ENCODE measurements at regions not wholly inside any gene's neighbourhood (a gene's known extent, or its start where the extent isn't known, plus 50 kb on each side); places are given as distances from the start of the nearest gene placed in this dataset.

DNA sequence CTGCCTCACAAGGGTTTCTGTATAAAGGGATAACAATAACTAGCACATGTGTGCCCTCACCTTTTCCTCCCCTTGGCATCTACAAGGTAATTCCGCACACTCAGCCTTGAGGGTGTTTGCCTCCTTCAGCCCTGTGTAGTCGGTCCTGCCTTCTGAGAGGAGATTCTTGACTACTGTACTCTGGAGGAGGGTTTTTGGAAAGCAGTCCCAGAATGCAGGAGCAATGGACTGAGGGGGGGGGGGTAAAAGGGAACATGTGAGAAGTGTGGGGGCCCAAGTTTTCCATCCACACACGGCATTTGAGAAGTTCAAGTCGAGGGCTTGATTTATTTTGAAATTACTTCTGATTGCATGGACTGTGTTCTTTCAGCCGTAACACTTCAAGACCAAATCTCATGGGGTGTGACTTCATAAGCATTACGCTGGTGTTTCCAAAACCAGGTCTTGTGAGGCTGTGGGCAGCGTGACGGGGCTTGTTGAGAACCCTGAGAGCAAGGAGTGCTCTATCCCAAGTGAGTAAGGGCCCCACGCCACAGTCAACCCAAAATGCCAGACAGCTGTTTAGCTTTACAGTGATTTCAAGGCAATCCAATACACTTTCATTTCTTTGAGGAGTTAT lies 198.7 kb upstream of the MEIS1 start:
- H3K27me3 ChIP-seq, result no peaks in the 10 kb centered on the region
- WGBS, 2 donors (ENCODE audit: low coverage in 1 of 2), result 74 to 83% methylated on average over 4 to 6 of the region's 9 CpGs
- no peak overlapping the region for H3K4me3 ChIP-seq
- ATAC-seq, result peak; percentile 39
- TF ChIP-seq EP300 (IDR thresholded peaks at IDR 0.05), result no peak
- TF ChIP-seq, protein P1, sequence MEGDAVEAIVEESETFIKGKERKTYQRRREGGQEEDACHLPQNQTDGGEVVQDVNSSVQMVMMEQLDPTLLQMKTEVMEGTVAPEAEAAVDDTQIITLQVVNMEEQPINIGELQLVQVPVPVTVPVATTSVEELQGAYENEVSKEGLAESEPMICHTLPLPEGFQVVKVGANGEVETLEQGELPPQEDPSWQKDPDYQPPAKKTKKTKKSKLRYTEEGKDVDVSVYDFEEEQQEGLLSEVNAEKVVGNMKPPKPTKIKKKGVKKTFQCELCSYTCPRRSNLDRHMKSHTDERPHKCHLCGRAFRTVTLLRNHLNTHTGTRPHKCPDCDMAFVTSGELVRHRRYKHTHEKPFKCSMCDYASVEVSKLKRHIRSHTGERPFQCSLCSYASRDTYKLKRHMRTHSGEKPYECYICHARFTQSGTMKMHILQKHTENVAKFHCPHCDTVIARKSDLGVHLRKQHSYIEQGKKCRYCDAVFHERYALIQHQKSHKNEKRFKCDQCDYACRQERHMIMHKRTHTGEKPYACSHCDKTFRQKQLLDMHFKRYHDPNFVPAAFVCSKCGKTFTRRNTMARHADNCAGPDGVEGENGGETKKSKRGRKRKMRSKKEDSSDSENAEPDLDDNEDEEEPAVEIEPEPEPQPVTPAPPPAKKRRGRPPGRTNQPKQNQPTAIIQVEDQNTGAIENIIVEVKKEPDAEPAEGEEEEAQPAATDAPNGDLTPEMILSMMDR (IDR thresholded peaks at IDR 0.05), result no peak
- no peak for TF ChIP-seq POLR2A (IDR thresholded peaks at IDR 0.05)
- no peak for TF ChIP-seq POLR2AphosphoS5 (IDR thresholded peaks at IDR 0.05)
- H3K9me3 ChIP-seq, result no peaks in the 10 kb centered on the region
- H3K4me1 ChIP-seq, result peaks cover 3 to 21% (median 3%) of the 10 kb centered on the region in 3 donors
- H3K27ac ChIP-seq, result no peak overlapping the region
- no peaks in the 10 kb centered on the region for H3K36me3 ChIP-seq

DNA sequence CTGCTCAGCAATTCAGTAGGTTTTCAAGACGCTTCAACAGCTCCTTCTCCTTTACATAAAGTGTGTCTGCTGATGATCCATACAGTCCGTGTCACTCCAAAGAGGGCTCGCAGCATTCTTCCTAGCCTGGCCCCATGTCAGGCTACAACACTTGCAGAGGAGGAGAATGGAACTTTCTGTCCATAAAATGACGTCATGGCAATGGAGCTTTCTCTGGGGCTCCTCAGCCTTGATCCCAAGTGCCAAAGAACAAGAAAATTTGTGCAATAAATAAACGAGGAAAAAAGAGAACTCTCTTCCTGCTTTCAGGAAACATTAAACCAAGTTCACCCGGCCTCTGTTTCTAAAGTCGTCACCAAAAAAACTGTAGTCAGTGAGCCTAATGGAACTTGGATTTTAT lies 199.5 kb upstream of the MEIS1 start:
- H3K4me3 ChIP-seq, result no peak overlapping the region
- no peak overlapping the region for H3K27ac ChIP-seq
- no peaks in the 10 kb centered on the region for H3K36me3 ChIP-seq
- peaks cover under 1 to 13% (median 3%) of the 10 kb centered on the region in 3 donors for H3K4me1 ChIP-seq
- TF ChIP-seq, protein P1 (IDR thresholded peaks at IDR 0.05), result no peak
- TF ChIP-seq POLR2A (IDR thresholded peaks at IDR 0.05) (no peak), POLR2AphosphoS5 (IDR thresholded peaks at IDR 0.05) (no peak), EP300 (IDR thresholded peaks at IDR 0.05) (no peak)
- 71 to 79% methylated on average over 5 to 7 of the region's 7 CpGs for WGBS, 2 donors (ENCODE audit: low coverage in 1 of 2)
- no peak for ATAC-seq
- H3K27me3 ChIP-seq, result no peaks in the 10 kb centered on the region
- H3K9me3 ChIP-seq, result no peaks in the 10 kb centered on the region

DNA sequence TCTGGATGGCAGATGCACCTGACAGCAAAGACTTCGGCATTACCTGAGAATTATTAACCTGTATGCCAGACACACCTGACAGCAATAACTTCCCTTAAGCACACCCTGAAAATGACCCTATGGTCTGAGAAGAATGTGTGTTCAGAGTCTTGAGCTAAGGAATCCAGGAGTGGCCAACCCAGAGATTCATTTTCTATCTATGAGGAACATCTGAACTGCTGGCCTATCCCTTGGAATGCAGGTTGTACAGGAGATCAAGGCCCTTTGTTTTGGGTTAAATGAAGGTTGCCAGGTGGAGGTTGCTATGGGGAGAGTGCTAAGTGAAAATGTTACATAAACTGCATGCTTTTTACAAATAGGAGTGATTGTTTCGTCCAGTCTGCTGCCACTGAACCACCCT lies 200.9 kb upstream of the MEIS1 start:
- no peak overlapping the region for H3K27ac ChIP-seq
- no peaks in the 10 kb centered on the region for H3K27me3 ChIP-seq
- H3K4me3 ChIP-seq, result no peak overlapping the region
- ATAC-seq, result no peak
- no peaks in the 10 kb centered on the region for H3K36me3 ChIP-seq
- peaks cover 0 to under 1% (median 0%) of the 10 kb centered on the region in 3 donors for H3K4me1 ChIP-seq
- WGBS, 2 donors (ENCODE audit: low coverage in 1 of 2), result 80 to 100% methylated on average over 1 to 2 of the region's 2 CpGs
- TF ChIP-seq EP300 (IDR thresholded peaks at IDR 0.05), result no peak
- no peak for TF ChIP-seq POLR2AphosphoS5 (IDR thresholded peaks at IDR 0.05)
- TF ChIP-seq, protein P1 (IDR thresholded peaks at IDR 0.05), result no peak
- TF ChIP-seq POLR2A (IDR thresholded peaks at IDR 0.05), result no peak
- H3K9me3 ChIP-seq, result no peaks in the 10 kb centered on the region

DNA sequence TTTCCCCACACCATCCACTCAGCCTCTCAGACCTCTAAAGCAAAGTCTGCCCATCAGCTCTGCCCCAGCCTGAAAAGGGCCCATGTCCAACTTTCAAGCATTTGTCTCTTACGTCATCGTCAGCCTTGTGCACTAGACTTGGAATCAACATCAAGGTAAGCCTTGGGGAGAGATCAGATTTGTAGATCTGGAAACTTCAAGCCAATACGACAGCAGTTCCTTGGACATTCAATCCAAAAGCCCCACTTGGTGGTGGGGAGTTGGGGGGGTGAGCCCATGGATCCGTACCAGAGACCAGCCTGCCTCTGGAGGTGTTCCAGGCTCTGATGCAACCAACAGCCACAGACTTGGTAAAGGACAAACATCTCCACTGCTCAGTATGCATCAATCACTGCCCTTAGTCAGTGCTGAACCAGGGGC lies 206.8 kb upstream of the MEIS1 start:
- WGBS, 2 donors (ENCODE audit: low coverage in 1 of 2), result 83% methylated on average over 1 of the region's 4 CpGs; no CpG with 5 or more reads in 1 of the 2 donors
- peak; percentile 64 for ATAC-seq

More for the DNA sequence above, 206.8 kb upstream of the MEIS1 start:
- H3K4me3 ChIP-seq, result no peak overlapping the region
- peaks cover 0 to 4% (median 0%) of the 10 kb centered on the region in 3 donors for H3K4me1 ChIP-seq
- no peaks in the 10 kb centered on the region for H3K9me3 ChIP-seq
- TF ChIP-seq, protein P1 (IDR thresholded peaks at IDR 0.05), result no peak
- peak; percentile 16 for TF ChIP-seq POLR2AphosphoS5 (IDR thresholded peaks at IDR 0.05)
- H3K36me3 ChIP-seq, result no peaks in the 10 kb centered on the region
- no peak overlapping the region for H3K27ac ChIP-seq
- no peaks in the 10 kb centered on the region for H3K27me3 ChIP-seq

Data from gastroesophageal sphincter (tissue), 4 donors.